PC-9 (cell line): ENCODE measurements at regions not wholly inside any gene's neighbourhood (a gene's known extent, or its start where the extent isn't known, plus 50 kb on each side); places are given as distances from the start of the nearest gene placed in this dataset.

Source experiments
- BruUV-seq: library from RNA; stranded (reverse); fragments of 400-500 nt; replicated peaks from 2 replicates; lab custom pipeline; 2021; lab: Mats Ljungman, UMichigan
- CTCF ChIA-PET: fragments of 300-600 bp; sonication (Branson Sonifier 250); formaldehyde crosslinking; loops from one replicate; lab custom pipeline; 2022; ENCODE audit warnings: antibody characterized with exemption; lab: Charles Lee
- POLR2A ChIA-PET: fragments of 300-600 bp; sonication (Branson Sonifier 250); formaldehyde crosslinking; loops from one replicate; lab custom pipeline; 2022; ENCODE audit warnings: antibody characterized with exemption; ENCODE audit not compliant: unreplicated experiment; lab: Charles Lee
- DNase-seq, 2 experiments: peaks; one replicate each; pipeline versions ENCODE4 v3.0.0 to v3.0.0-alpha.2; 2015 to 2022; ENCODE audit warnings: mixed read lengths in 1 of 2
- H2AFZ ChIP-seq: fragments of 200-600 bp; sonication (generic); 2 replicates; pipeline ENCODE4 v1.8.1; 2017; ENCODE audit warnings: antibody characterized with exemption
- H3F3A ChIP-seq: fragments of 200-600 bp; sonication (generic); 2 replicates; pipeline ENCODE4 v1.8.1; 2017; ENCODE audit warnings: antibody characterized with exemption, mild to moderate bottlenecking, low read depth; ENCODE audit not compliant: insufficient read depth
- H3K27ac ChIP-seq: fragments of 200-600 bp; sonication (generic); 2 replicates; pipeline ENCODE4 v1.6.1; 2016; ENCODE audit warnings: mixed run types
- H3K27me3 ChIP-seq: fragments of 200-600 bp; sonication (generic); 2 replicates; pipeline ENCODE4 v1.6.1; 2016; ENCODE audit warnings: low read depth, mixed run types; ENCODE audit not compliant: insufficient read depth
- H3K36me3 ChIP-seq: fragments of 200-600 bp; sonication (generic); 2 replicates; pipeline ENCODE4 v1.6.1; 2016; ENCODE audit warnings: low read depth, mixed run types
- H3K4me1 ChIP-seq: fragments of 200-600 bp; sonication (generic); replicated peaks from 2 replicates; pipeline ENCODE4 v1.6.1; 2016; ENCODE audit warnings: mixed run types; ENCODE audit not compliant: insufficient read depth
- H3K4me2 ChIP-seq: fragments of 200-600 bp; sonication (generic); 2 replicates; pipeline ENCODE4 v1.6.1; 2017; ENCODE audit warnings: mixed run types
- H3K4me3 ChIP-seq: fragments of 200-600 bp; sonication (generic); 2 replicates; pipeline ENCODE4 v1.6.1; 2016; ENCODE audit warnings: mixed run types
- H3K79me2 ChIP-seq: fragments of 200-600 bp; sonication (generic); 2 replicates; pipeline ENCODE4 v1.6.1; 2017; ENCODE audit warnings: low read depth, mixed run types
- H3K9me2 ChIP-seq: fragments of 200-600 bp; sonication (generic); 2 replicates; pipeline ENCODE4 v1.8.1; 2017; ENCODE audit warnings: mild to moderate bottlenecking; ENCODE audit not compliant: insufficient read depth
- H3K9me3 ChIP-seq: fragments of 200-600 bp; sonication (generic); 2 replicates; pipeline ENCODE4 v1.8.1; 2016; ENCODE audit warnings: low read depth; ENCODE audit not compliant: insufficient read depth
- H4K20me1 ChIP-seq: fragments of 200-600 bp; sonication (generic); 2 replicates; pipeline ENCODE4 v1.8.1; 2017; ENCODE audit not compliant: insufficient read depth
- EZH2 ChIP-seq: fragments of 200-600 bp; sonication (generic); IDR thresholded peaks from 2 replicates; pipeline ENCODE4 v1.8.0; 2017; ENCODE audit warnings: antibody characterized with exemption, low read depth
- intact Hi-C: fragments of 100-400 bp; cut with micrococcal nuclease; formaldehyde crosslinking; loops from one replicate; pipeline ENCODE4 v1.10.0; 2022; ENCODE audit not compliant: unreplicated experiment
- TF ChIP-seq, protein P1 (sequence below): fragments of 200-600 bp; sonication (generic); conservative IDR thresholded peaks from 2 replicates; pipeline ENCODE4 v1.6.1; 2017; ENCODE audit warnings: mixed run types, antibody characterized with exemption, mild to moderate bottlenecking, moderate library complexity

DNA sequence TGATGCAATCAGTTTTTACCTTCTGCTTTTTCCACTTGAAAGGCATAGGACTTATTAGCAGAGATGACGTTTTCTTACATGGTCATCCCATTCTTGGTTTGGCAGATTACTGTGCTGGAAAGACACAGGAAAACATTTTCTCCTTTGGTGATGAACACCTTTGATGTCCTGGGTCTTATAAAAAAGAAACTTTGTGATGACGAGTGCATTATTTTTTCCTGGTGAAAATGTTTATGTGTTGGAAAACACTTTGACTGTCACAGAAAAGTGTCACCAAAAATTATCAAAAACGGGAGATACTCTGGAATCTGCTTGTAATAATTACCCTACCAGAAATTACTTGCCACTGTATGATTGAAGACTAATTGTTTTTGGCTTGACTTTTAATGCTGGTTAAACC is 2020.9 kb downstream of the MAT2B start:
- Histone ChIP-seq H3K9me2 (no peaks in the 10 kb centered on the region), H4K20me1 (no peaks in the 10 kb centered on the region), H3K27ac (no peak overlapping the region), H3K9me3 (0 out of 2 replicates have a peak, but pooled peaks cover 5% of the 10 kb centered on the region), H3K4me1 (no peaks in the 10 kb centered on the region), H3K4me2 (no peak overlapping the region), H3K36me3 (no peaks in the 10 kb centered on the region), H3K4me3 (no peak overlapping the region), H3K79me2 (no peaks in the 10 kb centered on the region), H3F3A (no peaks in the 10 kb centered on the region), H3K27me3 (no peaks in the 10 kb centered on the region), H2AFZ (no peak overlapping the region)
- intact Hi-C loops: no loop called here
- CTCF ChIA-PET: no interaction called here
- no TSS peak for BruUV-seq
- TF ChIP-seq, protein P1, sequence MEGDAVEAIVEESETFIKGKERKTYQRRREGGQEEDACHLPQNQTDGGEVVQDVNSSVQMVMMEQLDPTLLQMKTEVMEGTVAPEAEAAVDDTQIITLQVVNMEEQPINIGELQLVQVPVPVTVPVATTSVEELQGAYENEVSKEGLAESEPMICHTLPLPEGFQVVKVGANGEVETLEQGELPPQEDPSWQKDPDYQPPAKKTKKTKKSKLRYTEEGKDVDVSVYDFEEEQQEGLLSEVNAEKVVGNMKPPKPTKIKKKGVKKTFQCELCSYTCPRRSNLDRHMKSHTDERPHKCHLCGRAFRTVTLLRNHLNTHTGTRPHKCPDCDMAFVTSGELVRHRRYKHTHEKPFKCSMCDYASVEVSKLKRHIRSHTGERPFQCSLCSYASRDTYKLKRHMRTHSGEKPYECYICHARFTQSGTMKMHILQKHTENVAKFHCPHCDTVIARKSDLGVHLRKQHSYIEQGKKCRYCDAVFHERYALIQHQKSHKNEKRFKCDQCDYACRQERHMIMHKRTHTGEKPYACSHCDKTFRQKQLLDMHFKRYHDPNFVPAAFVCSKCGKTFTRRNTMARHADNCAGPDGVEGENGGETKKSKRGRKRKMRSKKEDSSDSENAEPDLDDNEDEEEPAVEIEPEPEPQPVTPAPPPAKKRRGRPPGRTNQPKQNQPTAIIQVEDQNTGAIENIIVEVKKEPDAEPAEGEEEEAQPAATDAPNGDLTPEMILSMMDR: no peak
- TF ChIP-seq EZH2: no peak
- POLR2A ChIA-PET: no interaction called here
- no peak for DNase-seq

DNA sequence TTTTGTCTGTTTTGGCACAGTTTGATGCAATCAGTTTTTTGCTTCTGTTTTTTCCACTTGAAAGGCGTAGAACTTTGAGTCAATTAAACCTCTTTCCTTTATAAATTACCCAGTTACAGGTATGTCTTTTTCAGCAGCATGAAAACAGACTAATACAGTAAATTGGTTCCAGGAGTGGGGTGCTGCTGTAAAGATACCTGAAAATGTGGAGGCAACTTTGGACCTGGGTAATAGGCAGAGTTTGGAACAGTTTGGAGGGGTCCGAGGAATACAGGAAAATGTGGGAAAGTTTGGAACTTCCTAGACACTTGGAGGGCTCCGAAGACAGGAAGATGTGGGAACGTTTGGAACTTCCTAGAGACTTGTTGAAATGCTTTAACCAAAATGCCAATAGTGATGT is 2022.2 kb downstream of the MAT2B start:
- Histone ChIP-seq H3K36me3 (no peaks in the 10 kb centered on the region), H3K9me3 (0 out of 2 replicates have a peak, but pooled peaks cover 5% of the 10 kb centered on the region), H3K79me2 (no peaks in the 10 kb centered on the region), H3K4me2 (no peak overlapping the region), H3K27me3 (no peaks in the 10 kb centered on the region), H3K4me1 (no peaks in the 10 kb centered on the region), H3K9me2 (no peaks in the 10 kb centered on the region), H4K20me1 (no peaks in the 10 kb centered on the region), H3F3A (no peaks in the 10 kb centered on the region), H3K4me3 (no peak overlapping the region), H2AFZ (no peak overlapping the region), H3K27ac (no peak overlapping the region)
- intact Hi-C loops: no loop called here
- ChIA-PET POLR2A (no interaction called here), CTCF (no interaction called here)
- no TSS peak for BruUV-seq
- DNase-seq: no peak
- TF ChIP-seq, protein P1: no peak
- no peak for TF ChIP-seq EZH2

DNA sequence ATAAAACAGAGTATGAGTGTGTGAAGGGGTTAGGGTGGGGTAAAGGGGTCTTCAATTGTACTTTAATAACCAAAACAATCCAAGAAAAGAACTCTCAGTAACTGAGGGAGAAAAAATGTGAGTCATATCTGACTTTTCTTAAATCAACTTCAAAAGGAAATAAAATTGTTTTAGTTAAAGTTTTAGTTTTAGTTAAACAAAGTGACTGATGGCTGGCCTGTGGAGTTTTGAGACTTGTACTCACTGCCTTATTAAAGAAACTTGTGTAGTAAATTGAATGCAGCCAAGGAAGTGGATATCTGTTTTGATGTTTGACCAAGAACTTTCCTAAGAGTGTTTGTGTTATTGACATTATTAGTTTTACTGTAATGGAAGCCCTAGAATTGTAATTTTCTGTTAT is 2032.6 kb downstream of the MAT2B start:
- Histone ChIP-seq H3K36me3 (no peaks in the 10 kb centered on the region), H3K4me1 (no peaks in the 10 kb centered on the region), H3K4me3 (no peak overlapping the region), H3K27ac (no peak overlapping the region), H3K27me3 (no peaks in the 10 kb centered on the region), H3K9me3 (no peaks in the 10 kb centered on the region), H3F3A (no peaks in the 10 kb centered on the region), H3K4me2 (no peak overlapping the region), H3K79me2 (no peaks in the 10 kb centered on the region), H4K20me1 (no peaks in the 10 kb centered on the region), H3K9me2 (no peaks in the 10 kb centered on the region), H2AFZ (no peak overlapping the region)
- intact Hi-C loops: no loop called here
- no peak for DNase-seq
- POLR2A ChIA-PET: no interaction called here
- TF ChIP-seq EZH2: no peak
- TF ChIP-seq, protein P1: no peak
- CTCF ChIA-PET: no interaction called here
- BruUV-seq: no TSS peak
